HEK293T (cell line): ENCODE measurements at regions not wholly inside any gene's neighbourhood (a gene's known extent, or its start where the extent isn't known, plus 50 kb on each side); places are given as distances from the start of the nearest gene placed in this dataset.

ENCODE experiments used
- CTCF ChIA-PET: fragments of 350-600 bp; formaldehyde crosslinking; extraction: SDS; loops from one replicate; lab custom pipeline; 2021; ENCODE audit warnings: antibody characterized with exemption, inconsistent platforms; lab: Yijun Ruan, JAX
- POLR2A ChIA-PET: fragments of 350-600 bp; formaldehyde crosslinking; extraction: SDS; loops from one replicate; lab custom pipeline; 2020; ENCODE audit warnings: antibody characterized with exemption, inconsistent platforms; lab: Yijun Ruan, JAX
- DNase-seq: peaks from one replicate; pipeline ENCODE4 v3.0.0; 2012; ENCODE audit warnings: mixed read lengths; ENCODE audit errors: extremely low spot score
- ARNT ChIP-seq: fragments of 450-650 bp; IDR thresholded peaks from 2 replicates; pipeline ENCODE4 v1.6.1; 2017; ENCODE audit warnings: mild to moderate bottlenecking
- BHLHE40 ChIP-seq: fragments of 450-650 bp; IDR thresholded peaks from 2 replicates; pipeline ENCODE4 v1.6.1; 2016; ENCODE audit warnings: mild to moderate bottlenecking, moderate library complexity, borderline replicate concordance
- CTBP1 ChIP-seq: fragments of 450-650 bp; IDR thresholded peaks from 2 replicates; pipeline ENCODE4 v1.6.1; 2016; ENCODE audit warnings: borderline replicate concordance
- ELF4 ChIP-seq: fragments of 450-650 bp; IDR thresholded peaks from 2 replicates; pipeline ENCODE4 v1.6.1; 2017; ENCODE audit warnings: antibody characterized with exemption
- FOXA1 ChIP-seq: fragments of 450-650 bp; IDR thresholded peaks from 2 replicates; pipeline ENCODE4 v1.6.1; 2016; ENCODE audit warnings: mild to moderate bottlenecking
- FOXK2 ChIP-seq: fragments of 450-650 bp; IDR thresholded peaks from 2 replicates; pipeline ENCODE4 v1.6.1; 2016; ENCODE audit warnings: mild to moderate bottlenecking
- FOXM1 ChIP-seq: fragments of 450-650 bp; IDR thresholded peaks from 2 replicates; pipeline ENCODE4 v1.6.1; 2017; ENCODE audit warnings: mild to moderate bottlenecking, borderline replicate concordance
- HDGF ChIP-seq: fragments of 450-650 bp; IDR thresholded peaks from 2 replicates; pipeline ENCODE4 v1.6.1; 2017; ENCODE audit warnings: antibody characterized with exemption, borderline replicate concordance
- L3MBTL2 ChIP-seq: fragments of 450-650 bp; conservative IDR thresholded peaks from 2 replicates; pipeline ENCODE4 v1.6.1; 2016; ENCODE audit warnings: mild to moderate bottlenecking
- LEF1 ChIP-seq: fragments of 450-650 bp; IDR thresholded peaks from 2 replicates; pipeline ENCODE4 v1.6.1; 2017; ENCODE audit warnings: mild to moderate bottlenecking, borderline replicate concordance
- NFRKB ChIP-seq: fragments of 450-650 bp; IDR thresholded peaks from 2 replicates; pipeline ENCODE4 v1.6.1; 2016; ENCODE audit warnings: mild to moderate bottlenecking, moderate library complexity
- PKNOX1 ChIP-seq: fragments of 450-650 bp; IDR thresholded peaks from 2 replicates; pipeline ENCODE4 v1.6.1; 2016
- SP1 ChIP-seq: fragments of 450-650 bp; IDR thresholded peaks from 2 replicates; pipeline ENCODE4 v1.6.1; 2017
- SUZ12 ChIP-seq: fragments of 450-650 bp; IDR thresholded peaks from 2 replicates; pipeline ENCODE4 v1.6.1; 2016; ENCODE audit warnings: mild to moderate bottlenecking
- TARDBP ChIP-seq: fragments of 450-650 bp; IDR thresholded peaks from 2 replicates; pipeline ENCODE4 v1.6.1; 2016
- ZNF384 ChIP-seq: fragments of 450-650 bp; IDR thresholded peaks from 2 replicates; pipeline ENCODE4 v1.6.1; 2016

DNA sequence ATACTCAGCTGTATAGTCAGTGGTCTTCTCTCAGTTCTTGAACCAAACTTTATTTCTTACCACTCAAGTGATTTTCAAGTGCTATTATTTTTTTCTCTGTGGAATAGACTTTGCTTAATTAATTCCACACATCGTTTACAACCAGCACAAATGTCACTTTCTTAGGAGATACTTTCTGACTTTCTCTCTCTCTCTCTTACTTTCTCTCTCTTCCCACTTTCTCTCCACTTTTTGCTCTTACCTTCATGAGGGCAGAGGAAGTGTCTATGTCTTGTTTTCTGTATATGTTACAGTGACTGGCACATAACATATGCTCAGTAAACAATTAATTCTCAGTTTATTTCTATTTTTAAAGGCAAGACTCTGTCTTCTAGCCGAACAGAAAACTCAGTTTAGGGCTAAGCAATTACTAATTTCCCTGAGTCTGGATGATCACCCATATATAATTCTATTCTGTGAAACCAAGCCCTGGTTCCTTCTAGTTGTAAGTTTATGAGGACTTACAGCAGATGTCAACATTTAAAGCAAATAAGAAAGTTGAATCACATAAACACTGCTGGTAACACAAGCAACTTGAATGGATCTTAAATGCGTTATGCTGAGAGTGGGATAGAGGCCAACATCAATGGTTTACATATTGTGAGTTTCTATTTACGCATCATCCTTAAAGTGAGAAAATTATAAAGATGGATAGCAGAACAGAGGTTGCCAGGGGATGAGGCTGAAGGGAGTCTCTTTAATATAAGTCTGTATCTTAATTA is 791.4 kb downstream of the MTRR start:
- ChIA-PET POLR2A (no interaction called here), CTCF (no interaction called here)
- TF ChIP-seq LEF1 (no peak), CTBP1 (no peak), FOXA1 (no peak), FOXK2 (no peak), ELF4 (no peak), PKNOX1 (no peak), SUZ12 (no peak), L3MBTL2 (no peak), BHLHE40 (no peak), ZNF384 (no peak), HDGF (no peak), ARNT (no peak), NFRKB (no peak)
- DNase-seq = no peak

GRCh38 chr5:8663374-8663773 is 794.4 kb downstream of the MTRR start:
- DNase-seq = no peak
- TF ChIP-seq FOXM1 (no peak), L3MBTL2 (no peak), TARDBP (no peak), FOXK2 (no peak), SP1 (no peak), ELF4 (no peak), FOXA1 (no peak), NFRKB (no peak), ZNF384 (no peak), CTBP1 (no peak)
- ChIA-PET CTCF (no interaction called here), POLR2A (no interaction called here)

DNA sequence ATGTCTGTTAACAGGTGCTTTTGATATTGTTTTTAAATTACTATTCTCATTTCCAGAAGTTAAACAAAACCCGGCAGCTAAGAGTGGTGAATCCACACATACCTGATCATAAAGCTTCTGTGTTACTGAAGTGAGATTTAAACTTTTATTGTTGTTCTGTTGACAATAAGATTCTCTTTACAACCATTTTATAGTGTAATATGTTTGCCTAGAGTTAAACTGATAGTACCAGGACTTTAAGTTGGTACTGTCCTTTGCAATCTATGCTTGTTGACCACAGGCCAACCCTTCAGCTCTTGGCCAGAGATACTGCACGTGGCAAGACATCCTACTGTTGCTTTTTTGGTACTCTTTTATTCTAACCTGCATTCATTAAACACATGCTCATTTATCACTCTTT is 806.2 kb downstream of the MTRR start:
- no peak for DNase-seq
- ChIA-PET POLR2A (no interaction called here), CTCF (no interaction called here)
- TF ChIP-seq TARDBP = no peak
- no peak for TF ChIP-seq BHLHE40
- no peak for TF ChIP-seq ARNT
- no peak for TF ChIP-seq L3MBTL2
- no peak for TF ChIP-seq FOXM1
- no peak for TF ChIP-seq CTBP1
- TF ChIP-seq FOXK2 = no peak
- TF ChIP-seq SUZ12 = no peak
- TF ChIP-seq SP1 = no peak
- TF ChIP-seq ZNF384 = no peak
- TF ChIP-seq HDGF = no peak
- TF ChIP-seq NFRKB = no peak
- no peak for TF ChIP-seq ELF4
- TF ChIP-seq FOXA1 = no peak
- no peak for TF ChIP-seq LEF1
- TF ChIP-seq PKNOX1 = no peak

DNA sequence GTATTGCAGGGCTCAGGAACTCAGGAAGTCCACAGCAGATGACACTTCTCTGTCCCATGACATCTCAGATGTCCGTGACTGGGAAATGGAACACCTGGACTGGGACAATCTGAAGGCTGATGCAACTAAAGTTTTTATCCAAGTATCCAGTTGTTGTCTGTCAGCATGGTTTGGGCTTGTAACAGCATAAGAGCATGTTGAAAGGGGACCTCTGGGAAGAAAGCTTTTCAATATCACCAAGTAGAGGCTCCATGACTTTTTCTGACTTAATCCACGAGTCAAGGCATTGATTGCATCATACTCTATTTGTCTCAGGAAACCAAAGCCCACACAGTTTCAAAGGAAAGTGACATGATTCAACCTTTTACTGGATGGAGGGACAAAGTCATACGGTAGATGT is 807.7 kb downstream of the MTRR start:
- TF ChIP-seq FOXM1 (no peak), L3MBTL2 (no peak), BHLHE40 (no peak), PKNOX1 (no peak), SUZ12 (no peak), CTBP1 (no peak)
- no peak for DNase-seq
- ChIA-PET CTCF (no interaction called here), POLR2A (no interaction called here)

DNA sequence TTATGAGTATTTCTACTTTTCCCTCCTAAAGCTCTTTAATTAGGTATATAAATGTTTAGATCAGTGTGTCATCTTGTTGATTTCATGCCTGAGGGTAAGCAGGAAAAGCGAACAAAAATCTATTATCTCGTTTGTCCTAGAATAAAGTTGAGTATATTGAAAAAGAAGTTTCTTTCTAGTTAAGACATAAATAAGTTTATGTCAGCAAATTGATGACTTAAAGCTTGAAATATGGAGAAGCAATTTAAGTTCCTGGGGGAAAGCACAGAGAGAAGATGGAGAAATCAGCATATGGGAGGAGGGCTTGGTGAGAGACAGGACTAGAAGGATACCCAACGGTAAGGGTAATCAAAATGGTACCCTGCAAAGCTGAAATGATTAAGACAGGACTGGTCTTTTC is 813.4 kb downstream of the MTRR start:
- POLR2A ChIA-PET = no interaction called here
- CTCF ChIA-PET = no interaction called here
- no peak for DNase-seq
- no peak for TF ChIP-seq HDGF
- no peak for TF ChIP-seq LEF1
- TF ChIP-seq ELF4 = no peak
- TF ChIP-seq FOXA1 = no peak
- TF ChIP-seq ZNF384 = no peak
- no peak for TF ChIP-seq SUZ12
- TF ChIP-seq ARNT = no peak
- no peak for TF ChIP-seq BHLHE40
- no peak for TF ChIP-seq NFRKB
- TF ChIP-seq FOXM1 = no peak
- TF ChIP-seq SP1 = no peak
- no peak for TF ChIP-seq L3MBTL2
- TF ChIP-seq CTBP1 = no peak

GRCh38 chr5:8683496-8683895 is 814.5 kb downstream of the MTRR start:
- TF ChIP-seq L3MBTL2 (no peak), BHLHE40 (no peak), CTBP1 (no peak), ZNF384 (no peak), HDGF (no peak)
- ChIA-PET CTCF (no interaction called here), POLR2A (no interaction called here)
- DNase-seq = no peak
